ENCODE measurements at regions not wholly inside any gene's neighbourhood (a gene's known extent, or its start where the extent isn't known, plus 50 kb on each side); places are given as distances from the start of the nearest gene placed in this dataset.

- no peak for TF ChIP-seq CTCF (IDR thresholded peaks at IDR 0.05; ENCODE audit: poor library complexity, severe bottlenecking)
- Histone ChIP-seq H4K20me1 (ENCODE audit: insufficient read depth) (no peaks in the 10 kb centered on the region), H3K27me3 (ENCODE audit: insufficient read depth, low read depth, low read length) (no peaks in the 10 kb centered on the region), H3F3A (ENCODE audit: insufficient read depth, low read length, poor library complexity, severe bottlenecking) (no peaks in the 10 kb centered on the region), H3K9me3 (ENCODE audit: low read length) (no peaks in the 10 kb centered on the region), H3K27ac (ENCODE audit: low read length) (no peak overlapping the region), H3K36me3 (ENCODE audit: insufficient read depth, low read length) (no peaks in the 10 kb centered on the region), H3K9ac (ENCODE audit: low read length) (no peak overlapping the region), H3K79me2 (replicated peaks; ENCODE audit: insufficient read depth, low read length) (no peaks in the 10 kb centered on the region), H3K4me3 (ENCODE audit: low read length) (no peak overlapping the region), H3K9me2 (ENCODE audit: insufficient read depth, low read length) (no peaks in the 10 kb centered on the region), H3K4me2 (ENCODE audit: low read length) (no peak overlapping the region), H2AFZ (ENCODE audit: low read depth, low read length) (no peak overlapping the region)
These were observed 84.5 kb downstream of the FZD1 start for GRCh38 chr7:91348711-91349110.

- TF ChIP-seq CTCF (IDR thresholded peaks at IDR 0.05; ENCODE audit: poor library complexity, severe bottlenecking) (no peak), TAF1 (IDR thresholded peaks at IDR 0.05; ENCODE audit: low read depth) (no peak), POLR2AphosphoS5 (IDR thresholded peaks at IDR 0.05) (no peak), RAD21 (conservative IDR thresholded peaks at IDR 0.05) (no peak), MXI1 (conservative IDR thresholded peaks at IDR 0.05; ENCODE audit: poor library complexity, severe bottlenecking) (no peak), REST (IDR thresholded peaks at IDR 0.05; ENCODE audit: borderline replicate concordance) (no peak), SMC3 (conservative IDR thresholded peaks at IDR 0.05; ENCODE audit: poor library complexity) (no peak), EZH2 (IDR thresholded peaks at IDR 0.05; ENCODE audit: borderline replicate concordance, insufficient read depth, low read length, poor library complexity, severe bottlenecking) (no peak), EP300 (conservative IDR thresholded peaks at IDR 0.05; ENCODE audit: poor library complexity, severe bottlenecking) (no peak)
- Histone ChIP-seq H3K9me3 (ENCODE audit: low read length) (no peaks in the 10 kb centered on the region), H3K4me2 (ENCODE audit: low read length) (no peak overlapping the region), H3K27ac (ENCODE audit: low read length) (no peak overlapping the region), H3K9ac (ENCODE audit: low read length) (no peak overlapping the region), H2AFZ (ENCODE audit: low read depth, low read length) (no peak overlapping the region), H3F3A (ENCODE audit: insufficient read depth, low read length, poor library complexity, severe bottlenecking) (no peaks in the 10 kb centered on the region), H3K27me3 (ENCODE audit: insufficient read depth, low read depth, low read length) (no peaks in the 10 kb centered on the region), H3K4me3 (ENCODE audit: low read length) (no peak overlapping the region), H3K79me2 (replicated peaks; ENCODE audit: insufficient read depth, low read length) (no peaks in the 10 kb centered on the region), H3K9me2 (ENCODE audit: insufficient read depth, low read length) (no peaks in the 10 kb centered on the region), H3K36me3 (ENCODE audit: insufficient read depth, low read length) (no peaks in the 10 kb centered on the region), H4K20me1 (ENCODE audit: insufficient read depth) (no peaks in the 10 kb centered on the region)
These were observed 87.1 kb downstream of the FZD1 start for GRCh38 chr7:91351374-91351773.

Data from neural cell (in vitro differentiated cells).